ENCODE measurements at regions not wholly inside any gene's neighbourhood (a gene's known extent, or its start where the extent isn't known, plus 50 kb on each side); places are given as distances from the start of the nearest gene placed in this dataset.

GRCh38 chr1:194252199-194252598, 1065.8 kb upstream of the B3GALT2 start:
- Histone ChIP-seq H3K4me1 (no peaks in the 10 kb centered on the region), H3K9me3 (no peaks in the 10 kb centered on the region), H3K36me3 (no peaks in the 10 kb centered on the region), H3K27me3 (ENCODE audit: low read depth) (no peaks in the 10 kb centered on the region), H3K27ac (no peak overlapping the region), H3K4me3 (no peak overlapping the region)
- ATAC-seq = peak in 1 of 2 donors; percentile 21
- TF ChIP-seq CTCF (IDR thresholded peaks at IDR 0.05) = no peak
- no peak for DNase-seq
- intact Hi-C loops (cut with DNase I) = no loop called here

GRCh38 chr1:194241215-194241614, 1054.8 kb upstream of the B3GALT2 start:
- H3K4me1 ChIP-seq = no peaks in the 10 kb centered on the region
- ATAC-seq = no peak
- intact Hi-C loops (cut with DNase I) = no loop called here

GRCh38 chr1:194233069-194233468, 1046.7 kb upstream of the B3GALT2 start:
- no peak for TF ChIP-seq CTCF (IDR thresholded peaks at IDR 0.05)
- H3K36me3 ChIP-seq = no peaks in the 10 kb centered on the region
- peak in 1 of 2 donors; percentile 78 for ATAC-seq
- DNase-seq = no peak
- intact Hi-C loops (cut with DNase I) = no loop called here
- H3K27me3 ChIP-seq (ENCODE audit: low read depth) = no peaks in the 10 kb centered on the region
- peaks cover 11% of the 10 kb centered on the region for H3K4me1 ChIP-seq
- H3K27ac ChIP-seq = no peak overlapping the region
- H3K4me3 ChIP-seq = no peak overlapping the region
- H3K9me3 ChIP-seq = no peaks in the 10 kb centered on the region

More at GRCh38 chr1:194241215-194241614, 1054.8 kb upstream of the B3GALT2 start:
- no peaks in the 10 kb centered on the region for H3K27me3 ChIP-seq (ENCODE audit: low read depth)
- TF ChIP-seq CTCF (IDR thresholded peaks at IDR 0.05) = no peak
- no peak for DNase-seq
- no peaks in the 10 kb centered on the region for H3K9me3 ChIP-seq
- no peak overlapping the region for H3K27ac ChIP-seq
- H3K36me3 ChIP-seq = no peaks in the 10 kb centered on the region
- no peak overlapping the region for H3K4me3 ChIP-seq

GRCh38 chr1:194230351-194231144, 1044.1 kb upstream of the B3GALT2 start:
- DNase-seq (no peak), ATAC-seq (peak; percentile 29 to 45)
- Histone ChIP-seq H3K4me3 (no peak overlapping the region), H3K36me3 (no peaks in the 10 kb centered on the region), H3K27me3 (ENCODE audit: low read depth) (no peaks in the 10 kb centered on the region), H3K9me3 (no peaks in the 10 kb centered on the region), H3K27ac (no peak overlapping the region), H3K4me1 (peaks cover 11% of the 10 kb centered on the region)
- intact Hi-C loops (cut with DNase I) = no loop called here
- TF ChIP-seq CTCF (IDR thresholded peaks at IDR 0.05) = no peak

GRCh38 chr1:194228427-194228826, 1042.0 kb upstream of the B3GALT2 start:
- Histone ChIP-seq H3K4me1 (peaks cover 9% of the 10 kb centered on the region), H3K27ac (no peak overlapping the region), H3K27me3 (ENCODE audit: low read depth) (no peaks in the 10 kb centered on the region), H3K9me3 (no peaks in the 10 kb centered on the region), H3K4me3 (no peak overlapping the region), H3K36me3 (no peaks in the 10 kb centered on the region)
- no peak for DNase-seq
- intact Hi-C loops (cut with DNase I) = no loop called here
- no peak for ATAC-seq
- TF ChIP-seq CTCF (IDR thresholded peaks at IDR 0.05) = no peak
